Esophagus muscularis mucosa (tissue), 4 donors: ENCODE measurements at regions not wholly inside any gene's neighbourhood (a gene's known extent, or its start where the extent isn't known, plus 50 kb on each side); places are given as distances from the start of the nearest gene placed in this dataset.

ENCODE experiments used
- DNase-seq: peaks from one replicate; pipeline ENCODE4 v3.0.0-alpha.2; 2017; ENCODE audit errors: extremely low spot score
- H3K27ac ChIP-seq, 4 donors: fragments of 200-600 bp; sonication (generic); replicated peaks in 1 of 4; 1 replicate in 3 of 4; 2 replicates in 1 of 4; pipeline ENCODE4 v1.5.1; 2016 to 2019; ENCODE audit warnings: mild to moderate bottlenecking in 1 of 4
- H3K27me3 ChIP-seq, 4 donors: fragments of 200-600 bp; sonication (generic); one replicate each; pipeline versions ENCODE4 v1.5.1 to v1.6.0; 2016 to 2019
- H3K36me3 ChIP-seq, 4 donors: fragments of 200-600 bp; sonication (generic); one replicate each; pipeline ENCODE4 v1.5.1; 2016 to 2019
- H3K4me1 ChIP-seq, 4 donors: fragments of 200-600 bp; sonication (generic); one replicate each; pipeline ENCODE4 v1.5.1; 2016 to 2019
- H3K4me3 ChIP-seq, 4 donors: fragments of 200-600 bp; sonication (generic); 1 replicate in 2 of 4; 2 replicates in 2 of 4; pipeline ENCODE4 v1.5.1; 2016 to 2019; ENCODE audit warnings: mild to moderate bottlenecking in 4 of 4, moderate library complexity in 1 of 4
- H3K9me3 ChIP-seq, 4 donors: fragments of 200-600 bp; sonication (generic); 1 replicate in 3 of 4; 2 replicates in 1 of 4; pipeline ENCODE4 v1.5.1; 2016 to 2019
- EP300 ChIP-seq: sonication (generic); formaldehyde crosslinking; IDR thresholded peaks from one replicate; pipeline ENCODE4 v1.6.1; 2017; ENCODE audit warnings: antibody characterized with exemption
- POLR2A ChIP-seq: fragments of 450-650 bp; IDR thresholded peaks from one replicate; pipeline ENCODE4 v1.6.1; 2017; ENCODE audit warnings: antibody characterized with exemption, moderate library complexity, mild to moderate bottlenecking, low read depth
- POLR2AphosphoS5 ChIP-seq, 2 donors: sonication (generic); formaldehyde crosslinking; IDR thresholded peaks; one replicate each; pipeline ENCODE4 v1.6.1; 2017; ENCODE audit warnings: antibody characterized with exemption in 2 of 2
- WGBS: methylation state at CpG from one replicate; pipeline ENCODE4 v1.1.5; 2018; 5-methylcytosine and 5-hydroxymethylcytosine counted together
- intact Hi-C: fragments of 100-400 bp; cut with DNase I; formaldehyde crosslinking; loops from one replicate; pipeline ENCODE4 v1.15.1; 2023
- TF ChIP-seq, protein P1 (sequence below), 3 experiments: fragments of 200-600 bp in 2 of 3; fragments of 450-650 bp in 1 of 3; sonication (generic) in 2 of 3; IDR thresholded peaks; one replicate each; pipeline ENCODE4 v1.5.1; 2017 to 2019; ENCODE audit warnings: antibody characterized with exemption in 3 of 3, mild to moderate bottlenecking in 2 of 3, moderate library complexity in 1 of 3

DNA sequence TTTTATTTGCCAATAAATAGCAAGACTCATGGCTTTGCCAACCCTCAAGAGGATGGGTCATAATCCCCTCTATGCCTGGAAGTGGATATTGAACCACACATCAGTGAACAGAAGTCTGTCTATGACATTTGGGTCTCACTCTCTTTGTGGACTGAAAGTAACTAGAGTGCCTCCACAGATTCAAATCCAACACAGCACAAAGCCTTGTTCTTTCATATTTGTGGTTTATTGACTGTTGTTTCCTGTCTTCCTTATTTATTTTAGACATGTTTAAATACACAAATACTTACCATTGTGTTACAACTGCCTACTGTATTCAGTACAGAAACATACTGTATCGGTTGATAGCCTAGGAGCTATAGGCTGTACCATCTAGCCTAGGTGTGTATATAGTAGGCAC lies 121.9 kb downstream of the TSN start:
- Histone ChIP-seq H3K4me3 (no peak overlapping the region), H3K27me3 (no peaks in the 10 kb centered on the region), H3K36me3 (no peaks in the 10 kb centered on the region), H3K27ac (no peak overlapping the region), H3K9me3 (no peaks in the 10 kb centered on the region), H3K4me1 (peaks cover 0 to 3% (median 0%) of the 10 kb centered on the region in 4 donors)
- 94% methylated on average over 1 of the region's 1 CpG for WGBS
- intact Hi-C loops: no loop called here
- DNase-seq: no peak
- TF ChIP-seq, protein P1, sequence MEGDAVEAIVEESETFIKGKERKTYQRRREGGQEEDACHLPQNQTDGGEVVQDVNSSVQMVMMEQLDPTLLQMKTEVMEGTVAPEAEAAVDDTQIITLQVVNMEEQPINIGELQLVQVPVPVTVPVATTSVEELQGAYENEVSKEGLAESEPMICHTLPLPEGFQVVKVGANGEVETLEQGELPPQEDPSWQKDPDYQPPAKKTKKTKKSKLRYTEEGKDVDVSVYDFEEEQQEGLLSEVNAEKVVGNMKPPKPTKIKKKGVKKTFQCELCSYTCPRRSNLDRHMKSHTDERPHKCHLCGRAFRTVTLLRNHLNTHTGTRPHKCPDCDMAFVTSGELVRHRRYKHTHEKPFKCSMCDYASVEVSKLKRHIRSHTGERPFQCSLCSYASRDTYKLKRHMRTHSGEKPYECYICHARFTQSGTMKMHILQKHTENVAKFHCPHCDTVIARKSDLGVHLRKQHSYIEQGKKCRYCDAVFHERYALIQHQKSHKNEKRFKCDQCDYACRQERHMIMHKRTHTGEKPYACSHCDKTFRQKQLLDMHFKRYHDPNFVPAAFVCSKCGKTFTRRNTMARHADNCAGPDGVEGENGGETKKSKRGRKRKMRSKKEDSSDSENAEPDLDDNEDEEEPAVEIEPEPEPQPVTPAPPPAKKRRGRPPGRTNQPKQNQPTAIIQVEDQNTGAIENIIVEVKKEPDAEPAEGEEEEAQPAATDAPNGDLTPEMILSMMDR (IDR thresholded peaks at IDR 0.05): no peak
- no peak for TF ChIP-seq EP300
- no peak for TF ChIP-seq POLR2AphosphoS5 (IDR thresholded peaks at IDR 0.05)
- no peak for TF ChIP-seq POLR2A

DNA sequence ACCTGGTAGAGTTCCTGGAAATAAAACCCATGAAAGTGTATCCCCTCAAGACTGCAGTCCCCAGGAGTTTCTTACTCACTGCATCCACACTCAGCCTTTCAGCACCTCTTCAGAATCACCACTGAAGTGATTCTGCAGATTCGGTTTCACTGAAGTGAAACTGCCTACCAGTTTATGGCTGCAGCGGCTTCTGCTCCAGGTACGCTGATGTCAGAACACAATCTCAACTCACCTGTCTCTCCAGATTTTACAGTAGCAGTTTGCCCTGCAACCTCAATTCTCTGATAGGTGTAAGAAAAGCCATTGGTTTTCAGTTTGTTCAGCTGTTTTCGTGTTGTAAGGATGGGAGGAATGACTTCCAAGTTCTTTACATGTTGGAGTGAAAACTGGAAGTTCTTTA lies 124.8 kb downstream of the TSN start:
- no peaks in the 10 kb centered on the region for H3K9me3 ChIP-seq
- intact Hi-C loops: no loop called here
- H3K36me3 ChIP-seq: no peaks in the 10 kb centered on the region
- no peaks in the 10 kb centered on the region for H3K27me3 ChIP-seq
- H3K4me3 ChIP-seq: no peak overlapping the region
- TF ChIP-seq EP300 (no peak), POLR2A (no peak), POLR2AphosphoS5 (IDR thresholded peaks at IDR 0.05) (no peak)
- TF ChIP-seq, protein P1 (IDR thresholded peaks at IDR 0.05): no peak
- DNase-seq: no peak
- peaks cover 0 to under 1% (median 0%) of the 10 kb centered on the region in 4 donors for H3K4me1 ChIP-seq
- WGBS: 89% methylated on average over 4 of the region's 4 CpGs
- no peak overlapping the region for H3K27ac ChIP-seq

DNA sequence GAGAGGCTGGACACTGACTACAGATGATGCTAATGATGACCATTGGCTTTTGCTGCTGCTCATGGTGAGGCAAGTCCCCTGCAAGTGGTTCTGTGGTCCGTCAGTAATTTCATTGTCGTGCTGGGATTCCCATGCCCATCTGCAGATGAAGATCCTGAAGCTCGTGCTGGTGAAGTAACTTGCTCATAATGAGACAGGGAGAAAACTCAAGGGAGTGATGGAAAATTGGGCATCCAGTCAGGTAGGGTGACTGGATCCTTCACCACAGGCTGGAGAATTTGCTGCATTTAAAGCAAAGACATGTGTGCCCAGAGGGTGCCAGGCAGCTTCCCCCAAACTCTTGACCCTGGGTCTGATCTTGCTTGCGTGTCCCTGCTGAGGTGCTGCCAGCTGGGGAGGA lies 125.6 kb downstream of the TSN start:
- WGBS: 88% methylated on average over 4 of the region's 4 CpGs
- DNase-seq: no peak
- H3K27ac ChIP-seq: no peak overlapping the region
- no peak overlapping the region for H3K4me3 ChIP-seq
- H3K9me3 ChIP-seq: no peaks in the 10 kb centered on the region
- no peaks in the 10 kb centered on the region for H3K36me3 ChIP-seq
- no peaks in the 10 kb centered on the region for H3K4me1 ChIP-seq
- intact Hi-C loops: no loop called here
- no peaks in the 10 kb centered on the region for H3K27me3 ChIP-seq
- no peak for TF ChIP-seq EP300
- no peak for TF ChIP-seq POLR2AphosphoS5 (IDR thresholded peaks at IDR 0.05)
- no peak for TF ChIP-seq POLR2A
- TF ChIP-seq, protein P1 (IDR thresholded peaks at IDR 0.05): no peak

DNA sequence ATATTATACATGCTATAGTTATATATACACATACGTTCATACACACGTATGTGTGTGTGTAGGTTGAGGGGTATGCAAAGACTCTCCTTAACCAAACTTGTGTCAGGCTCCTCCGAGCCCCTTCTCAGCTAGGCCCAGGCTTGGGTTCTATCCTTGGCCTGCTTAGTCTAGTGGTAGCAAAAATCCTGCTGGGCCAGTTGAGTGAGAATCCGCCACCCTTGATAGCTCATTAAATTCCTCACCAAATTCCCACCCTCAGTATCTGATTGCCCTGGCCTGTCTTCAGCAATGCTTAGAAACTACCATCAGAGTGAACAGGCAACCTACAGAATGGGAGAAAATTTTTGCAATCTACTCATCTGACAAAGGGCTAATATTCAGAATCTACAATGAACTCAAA lies 126.5 kb downstream of the TSN start:
- H3K4me3 ChIP-seq: no peak overlapping the region
- no peaks in the 10 kb centered on the region for H3K4me1 ChIP-seq
- WGBS: 96% methylated on average over 4 of the region's 4 CpGs
- no peak for DNase-seq
- no peaks in the 10 kb centered on the region for H3K36me3 ChIP-seq
- H3K27me3 ChIP-seq: no peaks in the 10 kb centered on the region
- intact Hi-C loops: no loop called here
- TF ChIP-seq, protein P1 (IDR thresholded peaks at IDR 0.05): no peak
- TF ChIP-seq POLR2AphosphoS5 (IDR thresholded peaks at IDR 0.05) (no peak), POLR2A (no peak), EP300 (no peak)
- no peaks in the 10 kb centered on the region for H3K9me3 ChIP-seq
- no peak overlapping the region for H3K27ac ChIP-seq

DNA sequence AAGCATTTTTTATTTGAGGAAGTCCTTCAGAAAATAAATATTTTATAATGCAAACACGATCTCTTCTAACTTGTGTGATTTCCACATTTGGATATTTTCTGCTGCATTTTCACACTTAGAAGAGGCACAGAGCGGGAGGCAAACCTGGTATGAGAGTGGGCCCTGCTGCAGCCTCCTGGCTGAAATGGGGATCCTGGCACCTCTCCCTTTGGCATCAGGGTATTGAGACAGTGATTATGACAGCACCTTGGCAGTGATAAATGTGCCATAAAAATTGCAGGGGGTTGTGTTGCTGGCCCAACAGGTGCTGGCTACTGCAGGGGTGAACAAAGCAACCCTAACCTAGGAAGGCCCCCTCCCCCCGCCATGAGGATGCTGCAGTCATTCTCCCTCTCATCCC lies 128.6 kb downstream of the TSN start:
- Histone ChIP-seq H3K27ac (no peak overlapping the region), H3K9me3 (no peaks in the 10 kb centered on the region), H3K4me1 (no peaks in the 10 kb centered on the region), H3K4me3 (no peak overlapping the region), H3K27me3 (no peaks in the 10 kb centered on the region), H3K36me3 (no peaks in the 10 kb centered on the region)
- intact Hi-C loops: no loop called here
- 57% methylated on average over 2 of the region's 3 CpGs for whole genome bisulfite sequencing
- no peak for DNase-seq
- TF ChIP-seq, protein P1 (IDR thresholded peaks at IDR 0.05): no peak
- TF ChIP-seq POLR2AphosphoS5 (IDR thresholded peaks at IDR 0.05) (no peak), POLR2A (no peak), EP300 (no peak)
